Sigmoid colon (tissue), 6 donors: ENCODE measurements at regions not wholly inside any gene's neighbourhood (a gene's known extent, or its start where the extent isn't known, plus 50 kb on each side); places are given as distances from the start of the nearest gene placed in this dataset.

Experiments
- DNase-seq: peaks from one replicate; pipeline ENCODE4 v3.0.0-alpha.2; 2019
- H3K27ac ChIP-seq, 4 donors: fragments of 200-600 bp; sonication (generic); one replicate each; pipeline ENCODE4 v1.5.1; 2016 to 2019; ENCODE audit warnings: mild to moderate bottlenecking in 1 of 4
- H3K27me3 ChIP-seq, 3 donors: fragments of 200-600 bp; sonication (generic); one replicate each; pipeline ENCODE4 v1.5.1; 2019; ENCODE audit warnings: mild to moderate bottlenecking in 1 of 3
- H3K36me3 ChIP-seq, 4 donors: fragments of 200-600 bp; sonication (generic); one replicate each; pipeline ENCODE4 v1.5.1; 2016 to 2019
- H3K4me1 ChIP-seq, 4 donors: fragments of 200-600 bp; sonication (generic); one replicate each; pipeline ENCODE4 v1.5.1; 2017 to 2019
- H3K4me3 ChIP-seq, 4 donors: fragments of 200-600 bp; sonication (generic); one replicate each; pipeline ENCODE4 v1.5.1; 2017 to 2019; ENCODE audit warnings: mild to moderate bottlenecking in 2 of 4, moderate library complexity in 1 of 4
- H3K9me3 ChIP-seq, 4 donors: fragments of 200-600 bp in 3 of 4; sonication (generic) in 3 of 4; one replicate each; pipeline versions ENCODE4 v1.5.1 to v1.6.1; 2013 to 2019
- EP300 ChIP-seq, 4 donors: sonication (generic); formaldehyde crosslinking; IDR thresholded peaks; one replicate each; pipeline ENCODE4 v1.6.1; 2017; ENCODE audit warnings: antibody characterized with exemption in 4 of 4
- POLR2A ChIP-seq, 2 donors: fragments of 450-650 bp; IDR thresholded peaks; one replicate each; pipeline ENCODE4 v1.6.1; 2016; ENCODE audit warnings: antibody characterized with exemption in 2 of 2, mild to moderate bottlenecking in 2 of 2, moderate library complexity in 2 of 2
- POLR2AphosphoS5 ChIP-seq, 4 donors: sonication (generic); formaldehyde crosslinking; IDR thresholded peaks; one replicate each; pipeline ENCODE4 v1.6.1; 2017; ENCODE audit warnings: antibody characterized with exemption in 4 of 4
- WGBS, 2 donors: extraction: QIAGEN DNeasy Blood & Tissue Kit; methylation state at CpG; one replicate each; pipeline ENCODE4 v1.1.7; 2013; 5-methylcytosine and 5-hydroxymethylcytosine counted together
- intact Hi-C: fragments of 100-400 bp; cut with DNase I; formaldehyde crosslinking; loops from one replicate; pipeline ENCODE4 v1.15.1; 2023
- TF ChIP-seq, protein P1 (sequence below), 4 experiments: fragments of 450-650 bp in 3 of 4; fragments of 200-600 bp in 1 of 4; IDR thresholded peaks; one replicate each; pipeline ENCODE4 v1.5.1; 2016 to 2019; ENCODE audit warnings: antibody characterized with exemption in 4 of 4, mild to moderate bottlenecking in 3 of 4, moderate library complexity in 2 of 4
- donor health status: healthy with polysubstance abuse.
- donor health status: healthy.

DNA sequence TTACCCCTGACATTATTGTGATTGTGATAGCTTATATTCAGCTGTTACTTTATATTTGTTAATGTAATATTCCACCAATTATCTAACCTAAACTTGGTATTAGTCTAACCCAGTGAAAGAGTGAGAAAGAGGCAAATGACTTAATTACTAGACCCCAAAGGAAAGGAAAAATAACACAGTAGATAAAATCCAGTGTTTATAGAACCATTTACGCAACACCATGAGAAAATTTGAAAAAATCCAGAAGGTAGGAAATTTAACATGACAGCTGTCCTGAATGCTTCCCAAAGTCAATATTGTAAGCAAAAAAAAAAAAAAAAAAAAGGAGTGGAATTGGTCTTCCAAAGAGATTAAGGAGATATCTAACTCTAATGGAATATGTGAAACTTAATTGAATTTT, 741.5 kb upstream of the GHITM start:
- Histone ChIP-seq H3K36me3 (no peaks in the 10 kb centered on the region), H3K9me3 (no peaks in the 10 kb centered on the region), H3K27ac (no peak overlapping the region), H3K4me1 (no peaks in the 10 kb centered on the region), H3K4me3 (no peak overlapping the region), H3K27me3 (no peaks in the 10 kb centered on the region)
- TF ChIP-seq EP300 (IDR thresholded peaks at IDR 0.05) (no peak), POLR2AphosphoS5 (IDR thresholded peaks at IDR 0.05) (no peak)
- no peak for DNase-seq
- intact Hi-C loops = no loop called here
- WGBS, 2 donors = 88 to 89% methylated on average over 1 of the region's 1 CpG

DNA sequence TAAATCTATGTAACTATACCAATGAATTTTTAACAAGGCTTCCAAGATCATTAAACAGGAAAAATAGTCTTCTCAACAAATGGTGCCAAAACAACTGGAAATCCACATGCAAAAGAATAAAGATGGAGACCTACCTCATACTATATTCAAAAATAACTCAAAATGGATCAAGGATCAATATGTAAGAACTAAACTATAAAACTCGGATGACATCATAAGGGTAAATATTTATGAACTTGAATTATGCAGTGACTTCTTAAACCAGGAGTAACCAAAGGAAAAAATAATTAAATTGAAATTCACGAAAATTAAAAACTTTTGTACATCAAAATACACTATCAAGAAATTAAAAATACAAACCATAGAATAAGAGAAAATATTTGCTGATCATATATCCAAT, 728.7 kb upstream of the GHITM start:
- intact Hi-C loops = no loop called here
- Histone ChIP-seq H3K9me3 (no peaks in the 10 kb centered on the region), H3K27me3 (no peaks in the 10 kb centered on the region), H3K36me3 (no peaks in the 10 kb centered on the region), H3K27ac (no peak overlapping the region), H3K4me3 (no peak overlapping the region), H3K4me1 (no peaks in the 10 kb centered on the region)
- WGBS, 2 donors = 74 to 89% methylated on average over 2 of the region's 2 CpGs
- DNase-seq = no peak
- TF ChIP-seq EP300 (IDR thresholded peaks at IDR 0.05) = no peak
- TF ChIP-seq, protein P1, sequence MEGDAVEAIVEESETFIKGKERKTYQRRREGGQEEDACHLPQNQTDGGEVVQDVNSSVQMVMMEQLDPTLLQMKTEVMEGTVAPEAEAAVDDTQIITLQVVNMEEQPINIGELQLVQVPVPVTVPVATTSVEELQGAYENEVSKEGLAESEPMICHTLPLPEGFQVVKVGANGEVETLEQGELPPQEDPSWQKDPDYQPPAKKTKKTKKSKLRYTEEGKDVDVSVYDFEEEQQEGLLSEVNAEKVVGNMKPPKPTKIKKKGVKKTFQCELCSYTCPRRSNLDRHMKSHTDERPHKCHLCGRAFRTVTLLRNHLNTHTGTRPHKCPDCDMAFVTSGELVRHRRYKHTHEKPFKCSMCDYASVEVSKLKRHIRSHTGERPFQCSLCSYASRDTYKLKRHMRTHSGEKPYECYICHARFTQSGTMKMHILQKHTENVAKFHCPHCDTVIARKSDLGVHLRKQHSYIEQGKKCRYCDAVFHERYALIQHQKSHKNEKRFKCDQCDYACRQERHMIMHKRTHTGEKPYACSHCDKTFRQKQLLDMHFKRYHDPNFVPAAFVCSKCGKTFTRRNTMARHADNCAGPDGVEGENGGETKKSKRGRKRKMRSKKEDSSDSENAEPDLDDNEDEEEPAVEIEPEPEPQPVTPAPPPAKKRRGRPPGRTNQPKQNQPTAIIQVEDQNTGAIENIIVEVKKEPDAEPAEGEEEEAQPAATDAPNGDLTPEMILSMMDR (IDR thresholded peaks at IDR 0.05) = no peak
- no peak for TF ChIP-seq POLR2A (IDR thresholded peaks at IDR 0.05)
- no peak for TF ChIP-seq POLR2AphosphoS5 (IDR thresholded peaks at IDR 0.05)

DNA sequence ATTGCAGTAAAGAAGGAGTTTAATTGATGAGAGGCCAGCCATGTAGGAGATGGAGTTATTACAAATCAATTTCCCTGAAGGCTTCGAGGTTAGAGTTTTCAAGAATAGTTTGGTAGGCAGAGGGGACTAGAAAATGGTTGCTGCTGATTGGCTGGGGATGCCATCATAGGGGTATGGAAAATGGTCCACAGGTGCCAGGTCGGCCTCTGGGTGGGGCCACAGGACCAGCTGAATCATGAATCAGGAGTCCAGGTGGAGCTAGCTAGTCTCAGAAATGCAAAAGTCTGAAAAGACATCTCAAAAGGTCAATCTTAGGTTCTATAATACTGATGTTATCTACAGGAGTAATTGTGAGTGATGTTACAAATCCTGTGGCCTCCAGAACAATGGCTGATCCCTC, 714.0 kb upstream of the GHITM start:
- no peak for DNase-seq
- H3K4me1 ChIP-seq = no peaks in the 10 kb centered on the region
- no peaks in the 10 kb centered on the region for H3K27me3 ChIP-seq
- intact Hi-C loops = no loop called here
- no peaks in the 10 kb centered on the region for H3K36me3 ChIP-seq
- TF ChIP-seq POLR2A (IDR thresholded peaks at IDR 0.05) (no peak), EP300 (IDR thresholded peaks at IDR 0.05) (no peak), POLR2AphosphoS5 (IDR thresholded peaks at IDR 0.05) (no peak)
- TF ChIP-seq, protein P1 (IDR thresholded peaks at IDR 0.05) = no peak
- H3K9me3 ChIP-seq = no peaks in the 10 kb centered on the region
- H3K27ac ChIP-seq = no peak overlapping the region
- 53 to 75% methylated on average over 2 of the region's 2 CpGs for WGBS, 2 donors
- no peak overlapping the region for H3K4me3 ChIP-seq

DNA sequence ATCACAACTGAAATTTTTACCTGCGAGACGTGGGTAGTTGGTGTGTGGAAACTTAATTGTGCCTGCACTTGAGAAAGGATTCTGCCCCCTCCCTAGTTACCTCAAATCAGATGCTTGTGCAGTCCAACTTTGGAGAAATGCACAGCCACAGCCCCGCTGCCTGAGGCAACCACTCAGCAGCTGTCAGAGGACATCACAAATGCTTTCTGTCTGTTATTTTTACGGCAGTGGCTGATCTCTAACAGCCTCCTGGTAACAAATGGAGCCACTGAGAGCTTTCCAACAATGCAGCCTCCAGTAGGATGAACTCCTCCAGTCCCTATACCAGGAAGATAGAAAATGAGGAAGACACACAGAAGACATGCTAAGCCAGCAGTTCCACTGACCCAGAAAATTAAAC, 712.2 kb upstream of the GHITM start:
- Histone ChIP-seq H3K27ac (no peak overlapping the region), H3K9me3 (no peaks in the 10 kb centered on the region), H3K4me3 (no peak overlapping the region), H3K36me3 (no peaks in the 10 kb centered on the region), H3K27me3 (no peaks in the 10 kb centered on the region), H3K4me1 (no peaks in the 10 kb centered on the region)
- DNase-seq = no peak
- no peak for TF ChIP-seq EP300 (IDR thresholded peaks at IDR 0.05)
- intact Hi-C loops = no loop called here
- 70 to 76% methylated on average over 4 of the region's 4 CpGs for WGBS, 2 donors

DNA sequence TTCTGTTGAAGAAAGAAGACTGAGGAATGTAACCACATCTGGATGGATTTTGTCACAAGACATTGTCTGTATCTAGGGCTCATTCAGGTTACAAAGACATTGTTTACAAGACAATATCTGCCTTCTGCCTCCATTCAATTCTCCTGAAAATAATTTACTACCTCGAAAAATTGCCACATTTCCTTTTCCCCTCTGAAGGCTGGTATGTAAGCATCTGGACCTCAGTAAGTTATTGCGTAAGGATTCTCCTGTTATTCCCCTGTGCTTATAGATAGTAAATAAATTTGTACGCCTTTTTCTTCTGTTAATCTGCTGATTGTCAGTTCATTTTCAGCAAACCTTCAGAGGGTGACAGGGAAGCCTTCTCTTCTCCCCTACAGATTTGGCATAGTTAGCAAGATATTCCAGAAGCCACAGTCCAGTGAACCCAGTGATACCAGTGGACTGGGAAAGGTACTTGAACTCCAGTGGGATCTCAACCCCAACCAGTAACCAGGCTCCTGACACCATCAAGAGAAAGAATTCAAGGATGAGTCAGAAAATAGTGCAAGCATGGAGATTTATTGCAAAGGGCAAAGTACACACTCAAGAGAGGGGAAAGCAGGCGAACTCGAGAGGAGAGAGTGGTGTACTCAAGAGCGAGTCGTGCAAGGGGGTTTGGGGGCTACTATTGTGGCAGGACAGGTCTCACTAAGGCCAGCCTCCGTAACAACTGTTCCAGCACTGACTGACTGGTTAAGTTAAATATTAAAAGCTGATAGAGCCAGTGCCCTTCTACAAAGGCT, 706.9 kb upstream of the GHITM start:
- intact Hi-C loops = no loop called here
- Histone ChIP-seq H3K9me3 (peaks cover 0 to 2% (median 0%) of the 10 kb centered on the region in 4 donors), H3K27ac (no peak overlapping the region), H3K27me3 (no peaks in the 10 kb centered on the region), H3K4me1 (no peaks in the 10 kb centered on the region), H3K36me3 (no peaks in the 10 kb centered on the region), H3K4me3 (no peak overlapping the region)
- TF ChIP-seq EP300 (IDR thresholded peaks at IDR 0.05) = no peak
- no peak for TF ChIP-seq POLR2A (IDR thresholded peaks at IDR 0.05)
- TF ChIP-seq, protein P1 (IDR thresholded peaks at IDR 0.05) = no peak
- no peak for TF ChIP-seq POLR2AphosphoS5 (IDR thresholded peaks at IDR 0.05)
- DNase-seq = no peak
- WGBS, 2 donors = 45 to 66% methylated on average over 8 of the region's 8 CpGs

DNA sequence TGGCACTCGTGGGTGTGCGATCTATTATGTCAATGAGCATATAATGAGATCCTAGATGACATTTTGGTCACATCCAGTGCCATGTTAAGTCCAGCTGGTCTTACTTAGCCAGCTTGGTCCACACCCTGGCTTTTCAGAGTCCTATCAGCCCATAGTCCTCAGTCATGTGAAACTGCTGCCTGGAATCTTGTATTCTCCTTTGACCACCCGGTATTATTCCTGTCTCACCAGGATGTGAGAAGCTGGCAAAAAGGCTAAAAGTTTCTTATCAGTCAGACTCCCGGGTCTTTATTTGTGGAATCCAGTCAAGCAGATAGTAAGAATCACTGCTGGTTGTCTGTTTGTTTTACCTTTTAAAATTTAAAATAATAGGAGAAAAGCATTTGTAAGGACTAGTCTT, 705.6 kb upstream of the GHITM start:
- no peaks in the 10 kb centered on the region for H3K27me3 ChIP-seq
- intact Hi-C loops = no loop called here
- TF ChIP-seq, protein P1 (IDR thresholded peaks at IDR 0.05) = no peak
- TF ChIP-seq EP300 (IDR thresholded peaks at IDR 0.05) (no peak), POLR2A (IDR thresholded peaks at IDR 0.05) (no peak), POLR2AphosphoS5 (IDR thresholded peaks at IDR 0.05) (no peak)
- H3K4me1 ChIP-seq = no peaks in the 10 kb centered on the region
- H3K36me3 ChIP-seq = no peaks in the 10 kb centered on the region
- H3K9me3 ChIP-seq = peaks cover 0 to 2% (median 0%) of the 10 kb centered on the region in 4 donors
- 63 to 83% methylated on average over 4 of the region's 4 CpGs for WGBS, 2 donors
- no peak overlapping the region for H3K4me3 ChIP-seq
- no peak overlapping the region for H3K27ac ChIP-seq
- no peak for DNase-seq
